ENCODE measurements at regions not wholly inside any gene's neighbourhood (a gene's known extent, or its start where the extent isn't known, plus 50 kb on each side); places are given as distances from the start of the nearest gene placed in this dataset.

GRCh38 chr2:15829091-15829801 lies 111.1 kb upstream of the MYCN start:
- no peak for TF ChIP-seq CTCF (IDR thresholded peaks at IDR 0.05; ENCODE audit: borderline replicate concordance, insufficient read depth, low read depth, low read length)

GRCh38 chr2:15829985-15830384 lies 110.4 kb upstream of the MYCN start:
- no peak overlapping the region for H3K4me3 ChIP-seq (ENCODE audit: low read depth, low read length)
- TF ChIP-seq CTCF (IDR thresholded peaks at IDR 0.05; ENCODE audit: borderline replicate concordance, insufficient read depth, low read depth, low read length): no peak

More at GRCh38 chr2:15829091-15829801, 111.1 kb upstream of the MYCN start:
- no peak overlapping the region for H3K4me3 ChIP-seq (ENCODE audit: low read depth, low read length)

DNA sequence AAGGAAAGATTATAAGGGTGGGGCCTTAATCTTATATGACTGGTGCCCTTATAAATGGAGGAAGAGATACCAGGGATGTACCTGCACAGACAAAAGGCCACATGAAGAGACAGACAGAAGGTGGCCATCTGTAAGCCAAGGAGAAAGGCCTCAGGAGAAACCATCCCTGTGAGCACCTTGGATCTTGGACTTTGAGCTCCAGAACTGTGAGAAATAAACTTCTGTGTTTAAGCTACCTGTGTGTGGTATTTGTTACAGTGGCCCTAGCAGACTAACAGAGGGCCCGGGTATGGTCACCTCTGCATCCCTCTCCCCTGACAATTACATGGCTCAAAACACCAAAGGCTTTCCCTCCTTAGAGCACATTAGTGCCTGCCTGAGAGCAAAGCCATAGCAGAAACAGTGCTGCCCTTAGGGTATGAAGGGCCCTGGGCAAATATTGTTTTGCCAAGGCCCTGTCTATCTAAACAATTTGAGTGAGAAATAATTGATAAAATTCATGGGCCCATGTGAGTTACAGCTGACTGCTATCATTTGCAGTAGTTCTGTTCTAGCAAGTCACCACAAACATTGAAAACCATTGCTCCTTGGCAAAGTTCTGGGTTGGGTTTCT lies 109.3 kb upstream of the MYCN start:
- no peak overlapping the region for H3K4me3 ChIP-seq (ENCODE audit: low read depth, low read length)
- TF ChIP-seq CTCF (IDR thresholded peaks at IDR 0.05; ENCODE audit: borderline replicate concordance, insufficient read depth, low read depth, low read length): no peak

GRCh38 chr2:15832030-15832709 lies 108.2 kb upstream of the MYCN start:
- no peak overlapping the region for H3K4me3 ChIP-seq (ENCODE audit: low read depth, low read length)
- TF ChIP-seq CTCF (IDR thresholded peaks at IDR 0.05; ENCODE audit: borderline replicate concordance, insufficient read depth, low read depth, low read length): no peak

- H3K4me3 ChIP-seq (ENCODE audit: low read depth, low read length): no peak overlapping the region
- no peak for TF ChIP-seq CTCF (IDR thresholded peaks at IDR 0.05; ENCODE audit: borderline replicate concordance, insufficient read depth, low read depth, low read length)
These were observed 107.3 kb upstream of the MYCN start for GRCh38 chr2:15832849-15833680.

GRCh38 chr2:15833731-15834130 lies 106.6 kb upstream of the MYCN start:
- no peak overlapping the region for H3K4me3 ChIP-seq (ENCODE audit: low read depth, low read length)
- no peak for TF ChIP-seq CTCF (IDR thresholded peaks at IDR 0.05; ENCODE audit: borderline replicate concordance, insufficient read depth, low read depth, low read length)

Measured in GM12875 (cell line).